ENCODE measurements at regions not wholly inside any gene's neighbourhood (a gene's known extent, or its start where the extent isn't known, plus 50 kb on each side); places are given as distances from the start of the nearest gene placed in this dataset.
A peak's percentile ranks its signal among the peaks of the same experiment; 100 is the strongest.

- no peak overlapping the region for H3K4me3 ChIP-seq
- no peak for DNase-seq
- peaks cover 0 to 17% (median 0%) of the 10 kb centered on the region in 7 donors for H3K27me3 ChIP-seq (replicated peaks in 1 of 7)
- intact Hi-C loops (cut with DNase I; ENCODE audit: low total_unique reads) = no loop called here
- TF ChIP-seq POLR2A (IDR thresholded peaks at IDR 0.05) (no peak), CTCF (IDR thresholded peaks at IDR 0.05 in 8 of 11, conservative IDR thresholded peaks at IDR 0.05 in 3 of 11) (no peak), POLR2AphosphoS5 (IDR thresholded peaks at IDR 0.05) (no peak)
- H3K36me3 ChIP-seq = no peaks in the 10 kb centered on the region
- no peaks in the 10 kb centered on the region for H3K9me3 ChIP-seq
- H3K27ac ChIP-seq = no peak overlapping the region
- H3K4me1 ChIP-seq = peaks cover 0 to 7% (median 4%) of the 10 kb centered on the region in 6 donors
- 73 to 94% (median 74%) methylated on average over 4 of the region's 4 CpGs for WGBS, 5 donors
These were observed 72.9 kb upstream of the CTTNBP2NL start for GRCh38 chr1:112322983-112323678.

GRCh38 chr1:112325504-112325903, 70.5 kb upstream of the CTTNBP2NL start:
- Histone ChIP-seq H3K4me1 (peaks cover 0 to 6% (median 1%) of the 10 kb centered on the region in 6 donors), H3K36me3 (no peaks in the 10 kb centered on the region), H3K9me3 (no peaks in the 10 kb centered on the region), H3K4me3 (no peak overlapping the region), H3K27ac (no peak overlapping the region), H3K27me3 (replicated peaks in 1 of 7) (peaks cover 0 to 38% (median 0%) of the 10 kb centered on the region in 7 donors)
- no peak for DNase-seq
- 36 to 53% (median 41%) methylated on average over 15 of the region's 15 CpGs for WGBS, 5 donors
- no peak for TF ChIP-seq CTCF (IDR thresholded peaks at IDR 0.05 in 8 of 11, conservative IDR thresholded peaks at IDR 0.05 in 3 of 11)
- no peak for TF ChIP-seq POLR2A (IDR thresholded peaks at IDR 0.05)
- intact Hi-C loops (cut with DNase I; ENCODE audit: low total_unique reads) = no loop called here

GRCh38 chr1:112328600-112328999, 67.4 kb upstream of the CTTNBP2NL start:
- Histone ChIP-seq H3K4me1 (no peaks in the 10 kb centered on the region), H3K36me3 (no peaks in the 10 kb centered on the region), H3K27me3 (replicated peaks in 1 of 7) (peaks cover 0 to 40% (median 0%) of the 10 kb centered on the region in 7 donors), H3K27ac (no peak overlapping the region), H3K4me3 (no peak overlapping the region), H3K9me3 (no peaks in the 10 kb centered on the region)
- DNase-seq = no peak
- 75 to 88% (median 84%) methylated on average over 3 of the region's 3 CpGs for WGBS, 5 donors
- intact Hi-C loops (cut with DNase I; ENCODE audit: low total_unique reads) = no loop called here
- no peak for TF ChIP-seq CTCF (IDR thresholded peaks at IDR 0.05 in 8 of 11, conservative IDR thresholded peaks at IDR 0.05 in 3 of 11)

- intact Hi-C loops (cut with DNase I; ENCODE audit: low total_unique reads) = no loop called here
- DNase-seq = no peak
These were observed 63.6 kb upstream of the CTTNBP2NL start for GRCh38 chr1:112332176-112333150.

More at GRCh38 chr1:112332176-112333150, 63.6 kb upstream of the CTTNBP2NL start:
- 71 to 78% (median 76%) methylated on average over 9 of the region's 9 CpGs for WGBS, 5 donors
- no peaks in the 10 kb centered on the region for H3K36me3 ChIP-seq
- H3K9me3 ChIP-seq = no peaks in the 10 kb centered on the region
- no peak for TF ChIP-seq POLR2A (IDR thresholded peaks at IDR 0.05)
- TF ChIP-seq POLR2AphosphoS5 (IDR thresholded peaks at IDR 0.05) = no peak
- TF ChIP-seq CTCF (IDR thresholded peaks at IDR 0.05 in 8 of 11, conservative IDR thresholded peaks at IDR 0.05 in 3 of 11) = no peak
- H3K4me3 ChIP-seq = no peak overlapping the region
- H3K27me3 ChIP-seq (replicated peaks in 1 of 7) = peaks cover 0 to 35% (median 0%) of the 10 kb centered on the region in 7 donors
- H3K4me1 ChIP-seq = peaks cover 0 to 9% (median 5%) of the 10 kb centered on the region in 6 donors
- peak overlapping the region in 1 of 8 donors; percentile 7 for H3K27ac ChIP-seq
